ENCODE measurements at regions not wholly inside any gene's neighbourhood (a gene's known extent, or its start where the extent isn't known, plus 50 kb on each side); places are given as distances from the start of the nearest gene placed in this dataset.

DNA sequence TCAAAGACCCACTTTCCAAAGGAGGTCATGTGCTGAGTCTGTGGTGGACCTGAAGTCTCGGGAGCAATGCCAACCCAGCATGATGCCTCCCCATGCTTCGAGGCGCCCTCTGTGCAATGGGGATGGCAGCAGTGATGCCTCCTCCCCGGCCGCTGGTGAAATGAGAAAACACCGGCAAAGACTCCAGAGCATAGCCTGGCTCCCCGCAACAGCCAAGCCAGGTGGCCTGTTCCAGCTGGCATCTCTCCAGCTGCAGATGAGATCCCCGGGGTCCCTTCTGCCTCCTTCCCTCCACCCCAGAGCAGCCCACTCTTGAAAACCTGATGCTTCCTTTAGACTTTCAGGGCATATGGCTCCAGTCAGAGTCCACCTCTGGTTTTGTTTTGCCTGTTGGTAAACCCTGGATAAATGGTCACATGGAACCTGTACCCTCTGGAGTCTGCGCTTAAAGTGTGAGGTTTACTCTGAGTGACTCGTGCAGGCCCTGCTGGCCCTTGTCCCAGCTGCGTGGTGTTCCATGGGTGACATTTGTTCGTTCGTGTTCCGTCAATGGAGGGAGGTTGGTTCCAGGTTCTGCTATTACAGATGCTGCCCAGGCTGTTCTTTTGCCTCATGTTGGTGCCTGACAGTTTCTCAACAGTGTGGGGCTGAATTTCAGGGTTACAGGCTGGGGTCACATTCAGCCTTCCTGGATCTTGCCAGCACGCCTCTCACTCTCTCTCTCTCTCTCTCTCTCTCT is 181.8 kb upstream of the CIBAR2 start:
- TF ChIP-seq, protein P1, sequence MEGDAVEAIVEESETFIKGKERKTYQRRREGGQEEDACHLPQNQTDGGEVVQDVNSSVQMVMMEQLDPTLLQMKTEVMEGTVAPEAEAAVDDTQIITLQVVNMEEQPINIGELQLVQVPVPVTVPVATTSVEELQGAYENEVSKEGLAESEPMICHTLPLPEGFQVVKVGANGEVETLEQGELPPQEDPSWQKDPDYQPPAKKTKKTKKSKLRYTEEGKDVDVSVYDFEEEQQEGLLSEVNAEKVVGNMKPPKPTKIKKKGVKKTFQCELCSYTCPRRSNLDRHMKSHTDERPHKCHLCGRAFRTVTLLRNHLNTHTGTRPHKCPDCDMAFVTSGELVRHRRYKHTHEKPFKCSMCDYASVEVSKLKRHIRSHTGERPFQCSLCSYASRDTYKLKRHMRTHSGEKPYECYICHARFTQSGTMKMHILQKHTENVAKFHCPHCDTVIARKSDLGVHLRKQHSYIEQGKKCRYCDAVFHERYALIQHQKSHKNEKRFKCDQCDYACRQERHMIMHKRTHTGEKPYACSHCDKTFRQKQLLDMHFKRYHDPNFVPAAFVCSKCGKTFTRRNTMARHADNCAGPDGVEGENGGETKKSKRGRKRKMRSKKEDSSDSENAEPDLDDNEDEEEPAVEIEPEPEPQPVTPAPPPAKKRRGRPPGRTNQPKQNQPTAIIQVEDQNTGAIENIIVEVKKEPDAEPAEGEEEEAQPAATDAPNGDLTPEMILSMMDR (IDR thresholded peaks at IDR 0.05), result no peak
- TF ChIP-seq POLR2AphosphoS5 (IDR thresholded peaks at IDR 0.05), result no peak
